GM20000 (cell line): ENCODE measurements at regions not wholly inside any gene's neighbourhood (a gene's known extent, or its start where the extent isn't known, plus 50 kb on each side); places are given as distances from the start of the nearest gene placed in this dataset.
"Not testable (repeated sequence)": the region's sequence is repeated elsewhere in the genome, so short reads cannot be mapped to it uniquely, and the experiment has no call there.

Experiments
- DNase-seq: peaks from one replicate; pipeline ENCODE4 v3.0.0; 2012; ENCODE audit warnings: low spot score
- CTCF ChIP-seq: IDR thresholded peaks from 2 replicates; pipeline ENCODE4 v1.5.1; 2012; ENCODE audit warnings: mild to moderate bottlenecking, control low read depth; ENCODE audit errors: extremely low read depth, missing control alignments

GRCh38 chr20:26205350-26205749 is 508.7 kb upstream of the ZNF337 start:
- no peak for TF ChIP-seq CTCF
- no peak for DNase-seq

GRCh38 chr20:26201026-26201425 is 504.4 kb upstream of the ZNF337 start:
- DNase-seq: not testable (repeated sequence)

- DNase-seq: not testable (repeated sequence)
Measured at GRCh38 chr20:26187329-26187728, 490.7 kb upstream of the ZNF337 start.

GRCh38 chr20:26183720-26184119 is 487.1 kb upstream of the ZNF337 start:
- DNase-seq: not testable (repeated sequence)

- not testable (repeated sequence) for DNase-seq
Measured at GRCh38 chr20:26181364-26181763, 484.7 kb upstream of the ZNF337 start.

GRCh38 chr20:26171875-26172274 is 475.2 kb upstream of the ZNF337 start:
- DNase-seq: not testable (repeated sequence)

GRCh38 chr20:26169506-26169905 is 472.9 kb upstream of the ZNF337 start:
- no peak for DNase-seq
- no peak for TF ChIP-seq CTCF

GRCh38 chr20:26167499-26167898 is 470.8 kb upstream of the ZNF337 start:
- DNase-seq: no peak
- no peak for TF ChIP-seq CTCF

- TF ChIP-seq CTCF: no peak
- DNase-seq: no peak
Measured at GRCh38 chr20:26163890-26164289, 467.2 kb upstream of the ZNF337 start.

- not testable (repeated sequence) for DNase-seq
Measured at GRCh38 chr20:26163151-26163550, 466.5 kb upstream of the ZNF337 start.

GRCh38 chr20:26161741-26162140 is 465.1 kb upstream of the ZNF337 start:
- DNase-seq: not testable (repeated sequence)

GRCh38 chr20:26160916-26161315 is 464.3 kb upstream of the ZNF337 start:
- DNase-seq: not testable (repeated sequence)
